ENCODE measurements at regions not wholly inside any gene's neighbourhood (a gene's known extent, or its start where the extent isn't known, plus 50 kb on each side); places are given as distances from the start of the nearest gene placed in this dataset.

- TF ChIP-seq POLR2A (IDR thresholded peaks at IDR 0.05) (no peak), CTCF (IDR thresholded peaks at IDR 0.05) (no peak)
Observed at GRCh38 chr22:48276994-48277867, 1514.8 kb downstream of the TBC1D22A start.
